Activated CD8-positive, alpha-beta memory T cell treated with anti-CD3 and anti-CD28 coated beads for 24 hours (primary cell): ENCODE measurements at regions not wholly inside any gene's neighbourhood (a gene's known extent, or its start where the extent isn't known, plus 50 kb on each side); places are given as distances from the start of the nearest gene placed in this dataset.
A peak's percentile ranks its signal among the peaks of the same experiment; 100 is the strongest.
"Not testable (repeated sequence)": the region's sequence is repeated elsewhere in the genome, so short reads cannot be mapped to it uniquely, and the experiment has no call there.

Experiments
- DNase-seq: peaks from one replicate; pipeline ENCODE4 v3.0.0-alpha.2; 2020

DNA sequence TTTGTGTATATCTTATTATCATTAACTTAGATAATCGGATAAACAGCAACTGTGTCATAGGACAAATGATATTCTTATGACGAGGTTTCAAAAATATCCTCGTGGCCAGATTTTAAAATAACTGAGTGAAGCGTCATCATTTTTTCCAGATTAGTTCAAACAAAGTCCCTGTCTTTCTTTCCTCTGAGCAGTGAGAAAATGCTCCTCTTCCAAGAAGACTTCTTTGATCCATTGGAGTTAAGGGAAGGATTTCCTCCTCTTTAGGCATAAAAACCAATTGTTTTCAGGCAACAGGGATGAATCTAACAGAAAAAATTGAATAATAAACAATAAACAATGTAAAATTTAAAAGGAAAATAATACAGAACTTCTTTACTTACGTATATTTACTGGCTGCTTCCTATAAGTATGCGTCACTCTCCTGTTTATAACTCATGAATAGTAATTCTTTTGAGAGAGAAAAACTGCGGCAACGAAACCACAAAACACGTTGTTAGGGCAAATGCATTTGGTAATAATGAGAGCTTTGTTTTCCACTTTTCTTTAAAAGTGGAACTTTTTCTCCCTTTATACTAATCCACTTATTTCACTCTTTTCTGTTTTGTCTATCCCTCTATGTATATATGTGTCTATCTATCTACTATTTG, 419.4 kb upstream of the ONECUT1 start:
- DNase-seq, result no peak

DNA sequence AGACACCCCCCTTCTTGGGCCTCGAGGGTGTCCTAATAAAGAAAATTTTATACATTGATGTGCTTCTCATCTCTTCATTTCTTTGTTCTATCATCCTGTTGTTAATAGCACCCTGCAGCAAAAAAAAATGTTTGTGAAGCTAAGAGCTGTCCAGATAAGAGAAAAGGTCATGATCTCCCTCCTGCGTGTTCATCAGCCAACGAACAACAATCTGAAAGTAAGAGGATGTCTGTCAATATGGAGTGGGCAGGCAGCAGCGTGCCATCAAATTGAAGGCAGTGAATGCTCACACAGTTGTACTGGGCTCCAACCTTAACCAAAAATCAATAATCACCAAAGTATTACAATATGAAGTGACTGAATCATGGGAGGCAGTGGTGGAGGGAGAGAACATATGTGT, 418.6 kb upstream of the ONECUT1 start:
- no peak for DNase-seq

DNA sequence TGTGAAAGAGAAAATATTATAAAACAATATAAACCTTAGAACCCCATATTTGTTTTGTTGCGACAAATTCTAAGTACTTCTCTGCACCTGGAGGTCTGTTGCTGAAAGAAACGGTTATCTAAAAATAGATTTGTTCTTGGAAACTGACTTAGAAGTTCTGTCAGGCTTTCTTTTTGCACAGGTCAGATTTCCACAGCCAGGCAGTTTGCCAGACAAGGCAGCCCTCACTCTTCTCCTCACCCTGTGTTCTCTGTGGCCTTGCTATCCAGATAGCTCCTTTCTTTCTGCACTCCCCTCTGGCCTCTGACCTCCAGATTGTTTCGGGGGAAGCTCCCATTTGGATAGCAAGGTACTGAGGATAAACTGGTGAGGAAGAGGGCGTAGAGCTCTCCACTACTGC, 413.3 kb upstream of the ONECUT1 start:
- DNase-seq, result no peak

DNA sequence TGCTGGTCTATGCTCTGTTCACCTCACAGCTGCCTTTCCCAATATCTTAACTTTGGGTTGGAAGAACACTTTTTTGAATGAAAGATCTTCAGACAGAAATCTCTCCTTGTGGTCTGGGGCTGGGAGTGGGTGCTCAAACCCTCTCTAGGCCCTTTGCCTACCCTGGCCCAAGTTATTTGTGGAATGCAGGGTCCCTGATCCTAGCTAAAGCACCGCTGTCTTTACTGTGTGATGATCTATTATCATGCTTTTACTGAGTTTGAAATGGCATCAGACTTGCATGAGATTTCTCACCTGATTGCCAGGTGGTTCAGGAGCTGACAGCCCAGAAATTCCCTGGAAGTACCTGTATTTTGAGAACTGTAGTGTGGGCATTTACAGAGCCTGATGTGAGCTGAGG, 412.7 kb upstream of the ONECUT1 start:
- DNase-seq, result no peak

DNA sequence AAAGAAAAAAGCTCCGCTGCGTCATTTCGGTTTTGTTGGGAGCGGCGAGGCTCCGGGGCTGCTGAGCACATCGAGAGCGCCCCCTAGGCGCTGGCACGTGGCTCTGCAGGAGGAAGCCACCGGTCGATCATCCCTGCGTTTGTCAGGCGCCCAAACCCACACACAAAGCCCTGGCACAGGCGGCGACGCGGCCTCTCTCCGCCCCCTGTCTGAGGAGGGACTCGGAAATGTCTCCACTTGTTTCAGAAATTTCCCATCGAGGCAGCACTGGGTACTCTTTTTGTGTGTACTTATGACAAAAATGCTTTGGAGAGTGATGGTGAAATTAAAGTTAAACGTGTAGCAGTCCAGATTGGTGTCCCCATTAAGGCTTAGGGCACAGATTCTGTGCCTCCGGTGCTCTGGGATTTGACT, 407.3 kb upstream of the ONECUT1 start:
- peak; percentile 57 for DNase-seq

DNA sequence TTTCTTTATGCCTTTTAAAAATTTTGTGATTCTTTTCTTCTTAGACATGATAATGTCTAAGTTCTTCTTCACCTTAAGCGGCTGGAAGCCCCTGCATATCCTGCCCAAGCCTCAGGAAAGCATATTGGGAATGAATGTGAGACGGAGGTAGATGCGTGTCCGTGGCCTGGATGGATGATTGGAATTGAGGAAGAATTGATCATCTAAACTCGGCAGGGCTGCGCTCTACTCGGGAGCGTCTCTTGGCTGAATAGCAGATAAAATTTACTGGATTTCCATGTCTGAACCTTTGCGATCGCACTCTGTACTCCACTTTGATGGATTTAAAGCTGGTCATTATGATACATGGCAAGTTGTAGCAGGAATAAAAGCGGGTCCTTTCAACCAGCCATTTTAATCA, 406.7 kb upstream of the ONECUT1 start:
- no peak for DNase-seq

DNA sequence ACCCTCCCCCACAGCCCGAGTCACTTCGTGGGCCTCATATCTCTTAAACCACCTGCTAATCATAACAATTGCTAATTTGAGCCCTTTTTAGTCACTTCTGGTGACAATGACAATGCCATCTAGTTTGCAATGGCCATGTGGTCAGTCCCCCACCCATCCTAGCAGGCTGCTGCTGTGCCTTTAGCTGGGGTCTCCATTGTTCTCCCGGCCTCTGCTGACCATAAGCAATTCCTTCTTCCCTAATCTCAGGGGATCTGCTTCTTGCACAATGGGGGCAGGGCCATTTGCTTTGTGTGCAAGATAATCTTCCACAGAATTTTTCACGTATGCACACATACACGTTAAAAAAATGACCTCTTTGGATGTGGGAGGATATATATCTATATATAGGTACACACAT, 406.1 kb upstream of the ONECUT1 start:
- no peak for DNase-seq

DNA sequence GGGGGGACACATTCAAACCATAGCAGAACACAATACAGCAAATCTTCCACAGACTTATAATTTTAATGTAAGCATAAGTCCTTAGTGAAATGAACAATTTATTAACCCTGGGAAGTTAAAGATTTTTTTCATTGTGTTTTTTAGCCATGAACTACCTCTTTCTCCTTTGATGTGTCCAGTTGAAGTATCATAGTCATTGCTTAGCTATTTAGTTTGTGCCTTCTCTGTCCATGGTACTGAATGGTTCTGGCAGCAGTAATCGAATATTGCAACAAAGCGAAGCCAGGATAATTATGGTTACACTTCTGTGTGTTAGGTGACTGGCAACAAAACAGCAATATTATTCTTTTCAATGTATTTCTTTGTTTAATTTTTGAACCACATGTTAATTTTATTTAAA, 403.0 kb upstream of the ONECUT1 start:
- DNase-seq, result no peak

DNA sequence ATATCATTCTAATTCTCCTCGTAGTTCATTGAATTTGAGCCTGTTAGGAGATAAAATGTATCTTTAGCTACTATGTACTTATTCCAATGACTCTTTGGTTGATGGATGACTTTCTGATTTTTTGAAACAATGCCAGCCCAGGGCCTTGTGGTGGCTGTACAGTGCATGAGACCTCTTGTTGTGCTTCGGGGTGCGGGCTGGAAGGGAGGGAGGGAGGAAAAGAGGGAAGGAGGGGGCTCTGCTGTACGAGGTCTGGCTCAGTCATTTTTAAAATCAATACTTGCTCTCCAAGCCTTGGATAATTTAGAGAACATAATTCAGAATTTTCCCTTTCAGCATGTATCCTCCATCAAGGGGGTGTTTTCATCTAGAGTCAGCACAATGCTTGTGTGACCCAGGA, 399.7 kb upstream of the ONECUT1 start:
- no peak for DNase-seq

DNA sequence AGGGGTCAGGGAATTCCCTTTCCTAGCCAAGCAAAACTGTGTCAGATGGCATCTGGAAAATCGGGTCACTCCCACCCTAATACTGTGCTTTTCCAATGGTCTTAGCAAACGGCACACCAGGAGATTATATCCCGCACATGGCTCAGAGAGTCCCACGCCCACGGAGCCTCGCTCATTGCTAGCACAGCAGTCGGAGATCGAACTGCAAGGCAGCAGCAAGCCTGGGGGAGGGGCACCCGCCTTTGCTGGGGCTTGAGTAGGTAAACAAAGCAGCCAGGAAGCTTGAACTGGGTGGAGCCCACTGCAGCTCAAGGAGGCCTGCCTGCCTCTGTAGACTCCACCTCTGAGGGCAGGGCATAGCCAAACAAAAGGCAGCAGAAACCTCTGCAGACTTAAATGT, 393.3 kb upstream of the ONECUT1 start:
- not testable (repeated sequence) for DNase-seq

DNA sequence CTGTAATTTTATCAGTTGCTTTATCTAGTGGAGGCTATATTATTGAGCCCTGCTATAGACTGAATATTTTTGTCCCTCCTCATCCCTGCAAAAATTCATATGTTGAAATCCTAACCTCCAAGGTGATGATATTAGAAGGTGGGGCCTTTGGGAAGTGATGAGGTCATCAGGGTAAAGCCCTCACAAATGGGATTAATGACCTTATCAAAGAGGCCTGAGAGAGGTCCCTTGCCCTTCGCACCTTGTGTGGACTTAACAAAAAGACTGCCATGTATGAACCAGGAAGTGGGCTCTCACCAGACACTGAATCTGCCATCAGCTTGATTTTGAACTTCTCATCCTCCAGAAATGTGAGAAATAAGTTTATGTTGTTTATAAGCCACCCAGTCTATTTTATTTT, 381.4 kb upstream of the ONECUT1 start:
- no peak for DNase-seq

DNA sequence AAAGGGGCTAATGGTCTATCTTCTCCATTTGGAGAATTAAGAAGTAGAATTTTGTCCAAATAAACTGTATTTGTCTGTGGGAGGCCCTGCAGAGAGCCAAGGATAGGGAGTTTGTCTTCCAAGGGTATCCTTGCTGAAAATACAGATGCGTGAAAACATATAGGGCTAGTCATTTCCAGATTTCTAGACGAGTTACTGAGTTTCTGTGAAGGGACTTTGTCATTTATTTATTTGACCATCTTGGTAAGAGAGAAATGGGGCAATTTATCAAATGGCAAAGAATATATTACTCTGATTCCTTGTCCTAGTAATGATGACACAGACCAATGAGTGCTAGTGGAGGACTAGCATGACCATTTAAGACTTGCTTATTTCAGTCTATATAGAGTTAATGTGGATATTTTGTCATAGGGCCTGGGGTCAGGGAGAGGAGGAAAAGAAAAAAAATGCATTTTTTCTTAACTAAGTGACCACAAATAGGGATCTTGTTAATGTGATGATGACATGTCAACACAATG, 376.6 kb upstream of the ONECUT1 start:
- no peak for DNase-seq

DNA sequence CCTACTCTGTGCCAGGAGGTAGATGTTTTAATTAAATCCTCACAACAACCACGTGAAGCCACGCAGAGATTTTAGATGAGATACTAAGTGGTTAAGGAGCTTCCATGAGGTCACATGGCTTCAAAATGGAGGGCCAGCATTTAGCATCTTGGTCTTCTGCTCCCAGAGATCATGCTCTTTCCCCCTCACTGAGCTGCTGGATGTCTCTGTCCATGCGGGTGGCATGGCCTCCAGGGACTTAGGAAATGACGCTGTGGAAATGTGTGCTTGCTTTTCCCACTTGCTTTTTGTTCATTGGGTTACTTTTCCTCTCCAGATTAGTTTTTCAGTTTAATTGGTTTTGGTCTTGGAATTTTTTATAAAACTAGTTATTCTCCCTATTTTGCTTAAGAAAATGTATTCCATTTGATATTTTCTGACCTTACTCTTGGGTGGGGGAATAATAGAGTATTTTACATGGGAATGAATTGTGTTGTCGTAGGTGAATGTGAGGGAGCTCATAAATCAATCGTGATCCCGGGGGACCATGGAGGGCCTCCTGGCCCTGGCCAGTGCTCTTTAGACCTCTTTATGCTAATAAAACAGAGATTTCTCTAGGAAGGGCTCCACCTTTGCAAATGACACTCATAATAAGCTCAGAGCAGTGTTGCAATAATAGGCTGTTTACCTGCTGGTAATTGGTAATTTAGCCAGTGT, 376.0 kb upstream of the ONECUT1 start:
- DNase-seq, result no peak

DNA sequence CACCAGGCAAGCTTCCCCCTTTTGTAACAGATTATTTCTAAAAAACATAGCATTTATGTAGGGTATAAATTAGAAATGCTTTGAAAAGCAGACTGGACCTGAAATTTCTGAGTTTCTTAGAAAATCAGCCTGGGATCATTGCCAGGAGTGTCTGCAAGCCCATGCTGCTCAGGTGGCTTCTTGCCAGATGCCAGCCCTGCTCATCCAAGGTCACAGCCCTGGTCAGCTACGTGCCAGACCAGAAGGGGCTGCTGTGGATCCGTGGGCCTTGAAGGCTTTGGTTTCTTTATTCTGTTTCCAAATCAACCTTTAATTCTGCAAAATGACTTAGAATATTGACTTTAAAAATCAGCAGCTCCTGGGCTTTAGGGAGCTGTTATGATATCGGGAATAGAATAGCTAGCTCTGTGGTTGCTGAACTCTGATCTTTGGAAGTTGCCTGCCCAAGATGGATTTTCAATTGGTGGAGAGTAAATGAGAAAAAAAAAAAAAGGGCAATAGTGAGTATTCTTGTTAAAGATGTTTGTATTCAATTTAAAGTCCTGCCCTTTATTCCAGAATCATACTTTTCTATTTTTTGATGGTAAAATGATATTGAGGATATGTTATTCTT, 370.1 kb upstream of the ONECUT1 start:
- no peak for DNase-seq

DNA sequence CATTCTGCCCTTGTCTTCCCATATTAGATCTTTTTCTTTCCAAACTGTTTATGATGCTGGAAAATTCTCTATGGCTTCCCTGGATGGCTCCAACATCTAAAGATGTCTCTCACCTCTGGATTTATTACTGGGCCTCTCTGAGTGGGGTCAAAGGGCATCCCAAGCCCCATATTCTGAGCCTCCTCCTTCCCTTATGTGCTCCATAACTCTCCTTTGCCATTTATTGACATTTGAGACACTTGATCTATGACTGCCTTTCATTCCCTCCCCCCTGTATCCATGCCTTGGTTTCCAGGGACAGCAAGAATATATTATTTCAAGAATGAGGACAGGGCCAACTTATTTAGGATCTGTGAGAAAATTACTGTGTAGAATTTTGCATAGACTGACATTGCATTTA, 369.3 kb upstream of the ONECUT1 start:
- no peak for DNase-seq

DNA sequence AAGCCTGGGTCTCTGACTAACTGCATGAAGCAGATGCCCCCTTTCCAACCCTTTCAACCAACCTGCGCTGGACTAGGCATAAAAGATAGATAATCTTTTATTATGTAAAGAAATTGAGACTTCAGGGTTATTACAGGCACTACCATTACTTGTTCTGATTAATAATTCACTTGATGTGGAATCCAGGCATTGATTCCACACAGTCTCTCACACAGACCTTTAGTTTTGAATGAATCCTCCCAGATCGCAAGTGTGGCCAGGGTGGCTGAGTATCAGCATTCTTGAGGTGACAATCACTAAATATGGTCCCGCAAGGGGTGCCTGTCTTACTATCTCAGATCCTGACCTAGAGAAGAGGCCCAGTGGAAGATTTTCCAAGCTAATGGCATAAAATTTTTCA, 368.9 kb upstream of the ONECUT1 start:
- no peak for DNase-seq

DNA sequence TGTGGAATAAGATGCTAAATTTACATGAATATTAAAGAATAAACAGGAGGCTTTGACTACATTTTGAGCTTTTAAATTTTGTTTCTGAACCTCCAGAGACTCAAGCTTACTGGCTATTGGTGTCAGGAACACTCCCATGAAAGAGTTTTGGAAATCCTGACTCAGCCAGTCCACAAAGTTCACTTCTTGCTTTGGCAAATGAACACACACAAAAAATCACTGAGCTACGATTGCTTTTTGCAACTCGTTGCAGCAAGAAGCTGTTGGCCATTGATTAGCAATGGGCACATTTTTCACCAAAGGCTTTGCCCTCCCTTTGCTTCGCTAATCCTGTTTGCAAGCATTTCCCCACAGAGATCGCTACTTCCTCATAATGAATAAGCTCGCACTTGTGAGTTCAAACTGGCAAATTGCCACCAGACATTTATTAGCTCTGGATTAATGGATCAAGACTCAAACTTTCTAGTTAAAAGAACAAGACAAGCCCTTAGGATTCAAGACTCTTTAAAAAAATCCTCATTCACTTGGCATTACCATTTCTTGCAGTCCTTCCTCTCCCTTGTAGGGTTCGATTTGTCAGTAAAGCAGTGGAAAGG, 343.2 kb upstream of the ONECUT1 start:
- no peak for DNase-seq

DNA sequence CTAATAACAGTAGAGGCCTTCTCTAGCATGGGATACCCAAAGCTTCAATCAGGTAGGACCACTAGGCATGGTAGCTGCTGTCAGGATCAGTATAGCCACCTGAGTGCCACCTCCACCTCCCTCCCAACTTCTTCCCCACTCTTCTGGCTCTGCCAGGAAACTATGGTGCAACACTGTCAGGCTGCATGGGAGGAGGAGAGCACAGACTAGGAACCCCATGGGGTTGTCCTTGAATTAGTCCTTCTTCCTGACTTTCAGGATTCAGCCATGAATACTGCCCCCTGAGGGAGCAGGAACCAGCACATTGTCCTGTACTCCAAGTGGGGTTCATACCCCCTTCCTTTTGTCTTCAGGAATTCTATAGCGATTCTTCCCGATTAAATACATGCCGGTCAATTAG, 340.8 kb upstream of the ONECUT1 start:
- no peak for DNase-seq

DNA sequence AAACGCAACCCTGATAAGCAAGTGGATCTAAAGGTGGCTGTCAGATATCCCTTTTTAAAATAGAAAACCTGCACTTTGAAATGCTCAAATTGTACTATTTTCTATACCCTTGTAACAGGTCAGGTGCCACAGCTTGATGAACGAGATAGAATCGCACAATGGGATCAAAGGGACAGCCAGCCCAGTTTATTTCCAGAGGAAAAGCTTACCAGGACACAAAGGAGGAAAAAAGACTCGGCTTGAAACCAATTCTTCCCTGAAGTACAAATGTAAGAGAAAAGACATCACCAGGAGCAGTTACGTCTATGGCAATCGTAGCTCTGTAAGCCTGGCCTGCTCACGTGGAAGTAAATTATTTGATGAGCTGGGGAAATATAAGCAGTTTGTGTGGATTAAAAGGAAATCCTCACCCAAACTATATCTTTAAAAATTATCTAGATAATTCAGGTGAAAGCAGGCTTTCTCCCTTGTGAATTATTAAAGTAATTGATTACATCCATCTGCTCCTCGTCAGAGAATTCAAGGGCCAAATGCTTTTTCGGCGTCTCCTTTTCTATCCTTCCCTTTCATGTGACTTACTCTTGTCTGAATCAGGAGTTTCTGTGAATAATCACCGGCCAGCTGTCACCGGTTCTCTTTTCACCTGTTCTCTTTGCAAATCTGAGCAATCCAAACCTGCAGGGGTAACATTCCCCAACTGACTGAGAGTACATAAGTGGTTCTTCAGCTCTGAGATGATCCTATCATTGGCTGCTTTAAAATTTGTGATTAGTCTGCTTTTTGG, 339.2 kb upstream of the ONECUT1 start:
- no peak for DNase-seq

DNA sequence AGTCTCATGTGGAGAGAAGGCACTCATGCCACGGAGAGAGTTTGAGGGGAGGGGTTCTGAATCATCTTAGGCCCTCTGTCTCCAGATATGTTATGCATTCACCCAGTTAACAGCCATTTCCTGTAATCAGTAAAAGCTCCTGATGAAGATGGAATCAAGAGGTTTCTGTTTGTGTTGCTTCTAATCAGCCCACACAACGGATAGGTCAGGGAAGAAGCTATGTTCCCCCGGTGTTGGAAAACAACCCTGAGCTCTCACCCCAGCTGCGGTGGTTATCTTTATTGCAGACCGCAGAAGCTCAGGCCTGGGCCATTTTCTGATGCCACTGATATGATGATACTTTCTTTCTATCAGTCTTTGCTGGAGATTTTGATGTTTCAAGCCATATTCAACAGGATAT, 338.5 kb upstream of the ONECUT1 start:
- DNase-seq, result no peak

DNA sequence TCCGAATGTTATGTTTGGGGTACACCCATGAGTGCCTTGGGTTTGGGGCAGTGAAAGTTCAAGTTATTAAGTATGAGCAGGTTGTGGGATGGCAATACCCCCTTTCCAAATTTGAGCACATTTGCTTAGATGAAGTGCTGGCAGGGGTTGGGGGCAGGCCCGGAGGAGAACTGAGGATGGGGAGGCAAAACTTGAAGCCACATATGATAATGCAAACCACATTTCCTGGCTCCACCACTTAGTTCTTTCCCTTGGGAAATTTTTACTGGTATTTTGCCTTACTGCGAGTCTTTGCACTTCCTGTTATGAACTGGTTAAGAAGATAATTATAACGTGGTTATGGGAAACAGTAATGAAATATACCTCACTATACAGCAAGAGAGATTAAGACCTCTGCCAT, 336.0 kb upstream of the ONECUT1 start:
- DNase-seq, result no peak

DNA sequence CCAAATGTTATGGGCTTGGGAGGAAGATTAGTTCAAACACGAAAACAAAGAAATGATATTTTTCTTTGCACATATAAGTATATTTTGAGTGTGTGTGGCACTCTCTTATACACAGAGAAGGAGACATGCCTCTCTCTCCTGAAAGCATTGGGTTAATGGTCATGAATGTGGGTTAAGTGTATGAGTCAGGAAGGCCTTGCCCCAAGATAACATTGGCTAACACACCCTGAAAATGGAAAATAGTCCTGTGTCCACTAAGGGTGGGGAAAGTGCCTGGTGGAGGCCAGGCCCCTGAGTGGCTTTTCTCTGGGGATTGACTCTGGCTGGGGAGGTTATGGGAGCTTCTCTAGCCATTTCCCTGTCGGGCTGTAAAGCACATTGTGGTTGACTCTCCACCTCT, 332.7 kb upstream of the ONECUT1 start:
- DNase-seq, result no peak

DNA sequence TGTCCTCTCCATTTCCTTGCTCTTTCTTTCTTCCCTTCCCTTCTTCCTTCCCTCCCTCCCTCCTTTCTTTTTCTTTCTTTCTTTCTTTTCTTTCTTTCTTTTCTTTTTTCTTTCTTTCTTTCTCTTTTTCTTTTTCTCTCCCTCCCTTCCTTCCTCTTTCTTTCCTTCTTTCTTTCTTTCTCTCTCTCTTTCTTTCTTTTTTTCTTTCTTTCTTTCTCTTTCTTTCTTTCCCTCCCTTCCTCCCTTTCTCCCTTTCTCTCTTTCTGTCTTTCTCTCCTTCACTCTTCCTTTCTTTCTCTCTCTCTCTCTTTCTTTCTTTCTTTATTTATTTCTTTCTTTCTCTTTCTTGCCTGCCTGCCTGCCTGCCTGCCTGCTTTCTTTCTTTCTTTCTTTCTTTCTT, 326.8 kb upstream of the ONECUT1 start:
- not testable (repeated sequence) for DNase-seq
